Keratinocyte (primary cell): ENCODE measurements at regions not wholly inside any gene's neighbourhood (a gene's known extent, or its start where the extent isn't known, plus 50 kb on each side); places are given as distances from the start of the nearest gene placed in this dataset.

Experiments used
- CTCF ChIP-seq, 3 experiments: IDR thresholded peaks in 1 of 3; conservative IDR thresholded peaks in 1 of 3; optimal IDR thresholded peaks in 1 of 3; 2 replicates in 2 of 3; 3 replicates in 1 of 3; pipeline versions ENCODE3 to v1.5.1; 2011; ENCODE audit warnings: low read length in 3 of 3, mild to moderate bottlenecking in 3 of 3, moderate library complexity in 2 of 3, control low read depth in 1 of 3, inconsistent platforms in 1 of 3; ENCODE audit not compliant: insufficient read depth in 2 of 3; ENCODE audit errors: extremely low read depth in 1 of 3
- EZH2 ChIP-seq: IDR thresholded peaks from one replicate; pipeline ENCODE4 v1.6.1; 2012; ENCODE audit warnings: inconsistent platforms, mild to moderate bottlenecking, low read length, moderate library complexity

DNA sequence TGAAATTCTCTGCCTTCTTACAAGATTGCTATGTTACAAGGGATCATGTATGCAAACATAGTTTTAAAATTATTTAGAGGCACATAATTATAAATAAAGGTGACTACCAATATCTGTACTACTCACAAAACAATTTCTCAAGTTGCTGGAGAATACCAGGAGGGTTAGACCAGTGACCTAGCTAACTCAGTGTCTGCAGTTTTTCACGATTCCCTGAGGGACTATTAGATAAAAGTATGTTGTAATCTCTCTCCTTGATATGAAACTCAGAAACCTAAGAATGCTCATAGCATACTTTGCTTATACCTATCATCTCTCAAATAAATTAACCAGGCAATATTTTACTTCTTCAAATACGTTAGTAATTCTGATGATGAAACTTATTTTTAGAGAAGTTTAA lies 534.0 kb upstream of the ANKRD30A start:
- TF ChIP-seq CTCF (optimal IDR thresholded peaks at IDR 0.05 in 1 of 3, IDR thresholded peaks at IDR 0.05 in 1 of 3, conservative IDR thresholded peaks at IDR 0.05 in 1 of 3; ENCODE audit: extremely low read depth in 1 of 3, insufficient read depth in 2 of 3, low read length in 3 of 3) (no peak), EZH2 (no peak)
